ENCODE measurements at regions not wholly inside any gene's neighbourhood (a gene's known extent, or its start where the extent isn't known, plus 50 kb on each side); places are given as distances from the start of the nearest gene placed in this dataset.

DNA sequence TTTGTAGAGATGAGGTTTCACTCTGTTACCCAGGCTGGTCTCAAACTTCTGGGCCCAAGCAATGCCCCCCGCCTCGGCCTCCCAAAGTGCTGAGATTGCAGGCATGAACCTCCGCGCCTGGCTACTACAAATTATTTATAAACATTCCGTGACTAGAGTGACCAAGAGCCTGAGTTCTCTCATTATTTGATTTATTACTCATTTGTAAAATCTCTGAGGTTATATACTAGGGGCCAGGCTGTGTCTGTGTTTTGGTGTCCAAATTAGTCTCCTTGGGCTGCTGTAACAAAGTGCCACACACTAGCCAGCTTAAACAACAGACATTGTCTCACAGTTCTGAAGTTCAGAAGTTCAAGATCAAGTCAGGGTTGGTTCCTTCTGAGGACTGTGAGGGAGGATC lies 70.8 kb upstream of the ELAC2 start:
- TF ChIP-seq, protein P1, sequence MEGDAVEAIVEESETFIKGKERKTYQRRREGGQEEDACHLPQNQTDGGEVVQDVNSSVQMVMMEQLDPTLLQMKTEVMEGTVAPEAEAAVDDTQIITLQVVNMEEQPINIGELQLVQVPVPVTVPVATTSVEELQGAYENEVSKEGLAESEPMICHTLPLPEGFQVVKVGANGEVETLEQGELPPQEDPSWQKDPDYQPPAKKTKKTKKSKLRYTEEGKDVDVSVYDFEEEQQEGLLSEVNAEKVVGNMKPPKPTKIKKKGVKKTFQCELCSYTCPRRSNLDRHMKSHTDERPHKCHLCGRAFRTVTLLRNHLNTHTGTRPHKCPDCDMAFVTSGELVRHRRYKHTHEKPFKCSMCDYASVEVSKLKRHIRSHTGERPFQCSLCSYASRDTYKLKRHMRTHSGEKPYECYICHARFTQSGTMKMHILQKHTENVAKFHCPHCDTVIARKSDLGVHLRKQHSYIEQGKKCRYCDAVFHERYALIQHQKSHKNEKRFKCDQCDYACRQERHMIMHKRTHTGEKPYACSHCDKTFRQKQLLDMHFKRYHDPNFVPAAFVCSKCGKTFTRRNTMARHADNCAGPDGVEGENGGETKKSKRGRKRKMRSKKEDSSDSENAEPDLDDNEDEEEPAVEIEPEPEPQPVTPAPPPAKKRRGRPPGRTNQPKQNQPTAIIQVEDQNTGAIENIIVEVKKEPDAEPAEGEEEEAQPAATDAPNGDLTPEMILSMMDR (IDR thresholded peaks at IDR 0.05; ENCODE audit: insufficient read depth, low read depth, low read length), result no peak
- no peak for TF ChIP-seq EZH2 (IDR thresholded peaks at IDR 0.05; ENCODE audit: insufficient read depth, low read length)

All from astrocyte (in vitro differentiated cells and primary cell).